MM.1S (cell line): ENCODE measurements at regions not wholly inside any gene's neighbourhood (a gene's known extent, or its start where the extent isn't known, plus 50 kb on each side); places are given as distances from the start of the nearest gene placed in this dataset.
"Not testable (repeated sequence)": the region's sequence is repeated elsewhere in the genome, so short reads cannot be mapped to it uniquely, and the experiment has no call there.

Experiments used
- DNase-seq: peaks from one replicate; pipeline ENCODE4 v3.0.0-alpha.2; 2015
- H2AFZ ChIP-seq: fragments of 300-600 bp; sonication (generic); 2 replicates; pipeline ENCODE4 v1.6.0; 2016; ENCODE audit warnings: antibody characterized with exemption, low read length
- H3F3A ChIP-seq: fragments of 300-600 bp; sonication (generic); 2 replicates; pipeline ENCODE4 v1.6.1; 2016; ENCODE audit warnings: mild to moderate bottlenecking, antibody characterized with exemption, low read length, moderate library complexity, mixed read lengths; ENCODE audit not compliant: insufficient read depth
- H3K27ac ChIP-seq: fragments of 300-600 bp; sonication (generic); 2 replicates; pipeline ENCODE4 v1.5.1; 2016; ENCODE audit warnings: mild to moderate bottlenecking, low read length
- H3K27me3 ChIP-seq: fragments of 300-600 bp; sonication (generic); replicated peaks from 2 replicates; pipeline ENCODE4 v1.6.0; 2016; ENCODE audit warnings: low read length; ENCODE audit not compliant: insufficient read depth
- H3K36me3 ChIP-seq: fragments of 300-600 bp; sonication (generic); replicated peaks from 2 replicates; pipeline ENCODE4 v1.6.1; 2016; ENCODE audit warnings: mild to moderate bottlenecking, low read length, mixed read lengths; ENCODE audit not compliant: insufficient read depth
- H3K4me1 ChIP-seq: fragments of 300-600 bp; sonication (generic); 2 replicates; pipeline ENCODE4 v1.6.1; 2016; ENCODE audit warnings: low read length, mixed read lengths
- H3K4me2 ChIP-seq: fragments of 300-600 bp; sonication (generic); 2 replicates; pipeline ENCODE4 v1.6.0; 2016; ENCODE audit warnings: low read depth, low read length
- H3K4me3 ChIP-seq: fragments of 300-600 bp; sonication (generic); 2 replicates; pipeline ENCODE4 v1.5.1; 2016; ENCODE audit warnings: low read length, mixed read lengths
- H3K79me2 ChIP-seq: fragments of 300-600 bp; sonication (generic); 2 replicates; pipeline ENCODE4 v1.6.1; 2016; ENCODE audit warnings: mixed run types, low read length, mixed read lengths
- H3K9ac ChIP-seq: fragments of 300-600 bp; sonication (generic); 2 replicates; pipeline ENCODE4 v1.6.1; 2016; ENCODE audit warnings: low read length, mixed read lengths
- H3K9me2 ChIP-seq: fragments of 300-600 bp; sonication (generic); replicated peaks from 2 replicates; pipeline ENCODE4 v1.6.1; 2016; ENCODE audit warnings: mild to moderate bottlenecking, low read length, mixed read lengths; ENCODE audit not compliant: insufficient read depth
- H3K9me3 ChIP-seq: fragments of 300-600 bp; sonication (generic); replicated peaks from 2 replicates; pipeline ENCODE4 v1.6.1; 2016; ENCODE audit warnings: mild to moderate bottlenecking, low read length, mixed read lengths; ENCODE audit not compliant: insufficient read depth
- H4K20me1 ChIP-seq: fragments of 300-600 bp; sonication (generic); 2 replicates; pipeline ENCODE4 v1.6.1; 2016; ENCODE audit warnings: mild to moderate bottlenecking, low read length, moderate library complexity, mixed read lengths; ENCODE audit not compliant: insufficient read depth
- CTCF ChIP-seq: fragments of 300-600 bp; sonication (generic); IDR thresholded peaks from 2 replicates; pipeline ENCODE4 v1.5.1; 2016; ENCODE audit warnings: antibody characterized with exemption, low read length, mixed read lengths
- EZH2 ChIP-seq: fragments of 300-600 bp; sonication (generic); optimal IDR thresholded peaks from 2 replicates; pipeline ENCODE3; 2017; ENCODE audit warnings: low read depth, mild to moderate bottlenecking, antibody characterized with exemption, low read length, mixed read lengths
- EZH2phosphoT487 ChIP-seq: fragments of 300-600 bp; sonication (generic); IDR thresholded peaks from 2 replicates; pipeline ENCODE4 v1.6.1; 2018; ENCODE audit warnings: antibody characterized with exemption, low read length

GRCh38 chr1:206404309-206405027 is 65.8 kb upstream of the IKBKE start:
- not testable (repeated sequence) for H3K27me3 ChIP-seq

GRCh38 chr1:206405282-206405681 is 65.0 kb upstream of the IKBKE start:
- H3K9me3 ChIP-seq, H3F3A ChIP-seq, H3K9ac ChIP-seq, H3K4me1 ChIP-seq, H3K79me2 ChIP-seq, H3K36me3 ChIP-seq, H3K4me3 ChIP-seq, DNase-seq, H3K27ac ChIP-seq, H3K27me3 ChIP-seq, H4K20me1 ChIP-seq, H3K4me2 ChIP-seq, H3K9me2 ChIP-seq, H2AFZ ChIP-seq: not testable (repeated sequence)

More at GRCh38 chr1:206404309-206405027, 65.8 kb upstream of the IKBKE start:
- not testable (repeated sequence) for H3K9ac ChIP-seq, H3K79me2 ChIP-seq, H3K4me2 ChIP-seq, H3K9me2 ChIP-seq, H3F3A ChIP-seq, H3K4me1 ChIP-seq, H3K36me3 ChIP-seq, H3K9me3 ChIP-seq, H2AFZ ChIP-seq, DNase-seq, H4K20me1 ChIP-seq, H3K27ac ChIP-seq, H3K4me3 ChIP-seq

- not testable (repeated sequence) for H3K79me2 ChIP-seq, H3K9ac ChIP-seq
Observed at GRCh38 chr1:206408371-206409288, 61.6 kb upstream of the IKBKE start.

GRCh38 chr1:206411321-206411720 is 59.0 kb upstream of the IKBKE start:
- Histone ChIP-seq H3K9ac (no peak overlapping the region), H2AFZ (no peak overlapping the region), H3K9me3 (no peaks in the 10 kb centered on the region), H3F3A (no peaks in the 10 kb centered on the region), H3K4me2 (no peak overlapping the region), H3K36me3 (no peaks in the 10 kb centered on the region), H4K20me1 (no peaks in the 10 kb centered on the region), H3K4me1 (no peaks in the 10 kb centered on the region), H3K9me2 (no peaks in the 10 kb centered on the region), H3K27ac (no peak overlapping the region), H3K4me3 (no peak overlapping the region), H3K27me3 (no peaks in the 10 kb centered on the region), H3K79me2 (no peaks in the 10 kb centered on the region)
- TF ChIP-seq EZH2phosphoT487: no peak
- no peak for TF ChIP-seq EZH2
- TF ChIP-seq CTCF: no peak
- DNase-seq: no peak

More at GRCh38 chr1:206408371-206409288, 61.6 kb upstream of the IKBKE start:
- not testable (repeated sequence) for DNase-seq, H3K27ac ChIP-seq, H3K4me2 ChIP-seq, H3F3A ChIP-seq, H3K4me3 ChIP-seq, H3K9me3 ChIP-seq, H3K9me2 ChIP-seq, H3K27me3 ChIP-seq, H4K20me1 ChIP-seq, H3K4me1 ChIP-seq, H3K36me3 ChIP-seq, H2AFZ ChIP-seq
